ENCODE measurements at regions not wholly inside any gene's neighbourhood (a gene's known extent, or its start where the extent isn't known, plus 50 kb on each side); places are given as distances from the start of the nearest gene placed in this dataset.
"Not testable (repeated sequence)": the region's sequence is repeated elsewhere in the genome, so short reads cannot be mapped to it uniquely, and the experiment has no call there.

DNA sequence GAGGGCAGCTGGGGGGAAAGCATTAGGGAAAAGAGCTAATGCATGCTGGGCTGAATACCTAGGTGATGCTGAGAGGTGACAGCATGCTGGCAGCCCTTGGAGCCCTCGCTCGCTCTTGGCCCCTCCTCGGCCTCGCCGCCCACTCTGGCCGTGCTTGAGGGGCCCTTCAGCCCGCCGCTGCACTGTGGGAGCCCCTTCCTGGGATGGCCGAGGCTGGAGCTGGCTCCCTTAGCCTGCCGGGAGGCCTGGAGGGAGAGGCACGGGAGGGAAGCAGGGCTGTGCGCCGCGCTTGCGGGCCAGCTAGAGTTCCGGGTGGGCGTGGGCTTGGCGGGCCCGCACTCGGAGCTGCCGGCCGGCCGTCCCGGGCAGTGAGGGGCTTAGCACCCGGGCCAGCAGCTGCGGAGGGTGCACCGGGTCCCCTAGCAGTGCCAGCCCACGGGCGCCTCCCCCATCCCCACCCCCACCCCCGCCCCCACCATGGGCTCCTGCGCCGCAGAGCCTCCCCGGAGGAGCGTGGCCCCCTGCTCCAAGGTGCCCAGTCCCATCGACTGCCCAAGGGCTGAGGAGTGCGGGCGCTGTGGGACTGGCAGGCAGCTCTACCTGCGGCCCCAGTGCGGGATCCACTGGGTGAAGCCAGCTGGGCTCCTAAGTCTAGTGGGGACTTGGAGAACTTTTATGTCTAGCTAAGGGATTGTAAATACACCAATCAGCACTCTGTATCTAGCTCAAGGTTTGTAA is 1664.7 kb downstream of the BRINP3 start:
- not testable (repeated sequence) for DNase-seq (ENCODE audit: low read depth)

DNA sequence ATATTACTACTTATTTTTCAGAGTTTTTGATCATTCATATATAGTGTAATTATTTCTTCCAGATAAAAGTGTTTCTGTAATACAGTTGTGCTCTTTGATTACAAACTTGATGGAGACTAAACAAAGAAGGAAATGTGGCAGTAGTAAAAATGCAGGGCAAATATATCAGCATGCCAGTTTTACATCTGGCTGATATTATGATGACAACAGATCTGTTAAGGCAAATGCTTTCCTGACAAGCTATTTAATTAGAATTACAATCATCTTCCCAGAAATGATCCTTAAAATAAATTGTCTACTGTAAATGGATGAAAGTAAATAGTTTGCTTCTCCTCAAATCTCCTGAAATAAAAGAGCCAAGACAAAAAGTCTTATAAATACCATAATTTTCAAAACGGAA is 1659.8 kb downstream of the BRINP3 start:
- no peak for DNase-seq (ENCODE audit: low read depth)

DNA sequence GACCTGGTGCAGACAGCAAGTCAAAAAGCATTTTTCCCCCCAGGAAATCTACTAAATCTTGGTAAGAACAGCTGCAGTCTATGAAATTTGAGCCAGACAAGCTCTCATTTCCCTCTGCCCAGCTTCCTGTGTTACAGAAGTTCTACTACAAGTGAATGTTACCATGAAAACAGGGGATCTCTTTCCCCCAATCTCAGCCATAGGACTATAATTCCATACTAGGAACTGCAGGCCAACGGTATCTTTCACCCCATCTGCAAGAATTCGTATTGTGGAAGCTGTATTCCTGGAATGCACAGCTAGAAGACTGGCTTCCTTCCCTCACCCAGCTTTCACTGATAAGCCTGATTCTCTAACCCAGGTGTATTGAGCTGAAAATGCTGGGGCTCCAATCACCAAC is 1655.4 kb downstream of the BRINP3 start:
- peak; percentile 38 for DNase-seq (ENCODE audit: low read depth)

DNA sequence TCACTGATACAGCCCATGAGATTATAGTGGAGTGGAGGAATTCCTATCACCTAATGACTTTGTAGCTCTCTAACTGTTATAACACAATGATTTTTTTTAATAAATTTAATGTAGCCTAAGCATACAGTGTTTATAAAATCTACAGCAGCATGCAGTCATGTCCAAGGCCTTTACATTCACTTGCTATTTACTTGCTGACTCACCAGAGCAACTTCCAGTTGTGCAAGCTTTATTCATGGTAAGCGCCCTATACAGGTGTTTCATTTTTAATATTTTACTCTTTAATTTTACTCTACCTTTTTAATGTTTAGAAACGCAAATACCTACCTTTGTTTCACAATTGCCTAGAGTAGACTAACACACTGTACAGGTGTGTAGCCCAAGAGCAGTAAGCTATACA is 1652.2 kb downstream of the BRINP3 start:
- no peak for DNase-seq (ENCODE audit: low read depth)

DNA sequence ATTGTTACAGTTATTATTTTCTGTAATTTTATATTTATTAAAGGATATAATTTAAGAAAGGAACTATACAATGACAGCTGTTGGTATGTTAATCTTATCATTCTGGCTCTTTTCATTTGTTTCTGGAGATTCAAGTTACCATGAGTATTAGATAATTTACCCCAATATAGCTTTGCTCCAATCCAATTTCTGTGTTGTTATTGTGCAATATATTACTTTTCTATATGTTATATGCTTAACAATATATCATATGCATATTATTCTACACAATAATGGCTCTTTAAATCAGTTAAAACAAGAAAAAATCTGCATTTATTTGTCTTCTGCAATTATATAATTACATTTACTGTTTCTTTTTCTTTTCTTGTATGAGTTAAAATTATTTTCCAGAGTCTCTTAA is 1650.9 kb downstream of the BRINP3 start:
- DNase-seq (ENCODE audit: low read depth), result no peak

DNA sequence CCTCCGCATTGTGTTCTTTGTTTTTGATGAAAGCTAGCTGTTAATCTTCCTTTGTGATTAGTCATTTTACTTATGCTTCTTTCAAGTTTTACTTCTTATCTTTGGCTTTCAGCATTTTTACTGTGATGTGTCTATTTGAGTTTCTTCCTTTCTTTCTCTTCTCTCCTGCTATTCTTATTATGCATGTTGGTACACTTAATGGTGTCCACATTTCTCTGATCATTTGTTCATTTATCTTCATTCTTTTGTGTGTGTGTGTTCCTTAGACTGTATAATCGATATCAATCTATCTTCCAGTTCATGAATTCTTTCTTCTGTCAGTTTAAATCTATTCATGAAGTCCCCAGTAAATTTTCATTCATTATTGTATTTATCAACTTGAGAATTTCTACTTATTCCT is 1650.3 kb downstream of the BRINP3 start:
- no peak for DNase-seq (ENCODE audit: low read depth)

DNA sequence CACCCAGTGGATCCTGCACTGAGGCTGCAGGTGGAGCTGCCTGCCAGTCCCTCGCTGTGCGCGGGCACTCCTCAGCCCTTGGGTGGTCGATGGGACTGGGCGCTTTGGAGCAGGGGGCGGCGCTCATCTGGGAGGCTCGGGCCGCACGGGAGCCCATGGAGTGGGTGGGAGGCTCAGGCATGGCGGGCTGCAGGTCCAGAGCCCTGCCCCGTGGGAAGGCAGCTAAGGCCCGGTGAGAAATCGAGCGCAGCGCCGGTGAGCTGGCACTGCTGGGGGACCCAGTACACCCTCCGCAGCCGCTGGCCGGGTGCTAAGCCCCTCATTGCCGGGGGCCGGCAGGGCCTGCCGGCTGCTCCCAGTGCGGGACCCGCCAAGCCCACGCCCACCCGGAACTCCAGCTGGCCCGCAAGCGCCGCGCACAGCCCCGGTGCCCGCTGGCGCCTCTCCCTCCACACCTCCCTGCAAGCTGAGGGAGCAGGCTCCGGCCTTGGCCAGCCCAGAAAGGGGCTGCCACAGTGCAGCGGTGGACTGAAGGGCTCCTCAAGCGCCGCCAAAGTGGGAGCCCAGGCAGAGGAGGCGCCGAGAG is 1636.5 kb downstream of the BRINP3 start:
- DNase-seq (ENCODE audit: low read depth), result not testable (repeated sequence)

DNA sequence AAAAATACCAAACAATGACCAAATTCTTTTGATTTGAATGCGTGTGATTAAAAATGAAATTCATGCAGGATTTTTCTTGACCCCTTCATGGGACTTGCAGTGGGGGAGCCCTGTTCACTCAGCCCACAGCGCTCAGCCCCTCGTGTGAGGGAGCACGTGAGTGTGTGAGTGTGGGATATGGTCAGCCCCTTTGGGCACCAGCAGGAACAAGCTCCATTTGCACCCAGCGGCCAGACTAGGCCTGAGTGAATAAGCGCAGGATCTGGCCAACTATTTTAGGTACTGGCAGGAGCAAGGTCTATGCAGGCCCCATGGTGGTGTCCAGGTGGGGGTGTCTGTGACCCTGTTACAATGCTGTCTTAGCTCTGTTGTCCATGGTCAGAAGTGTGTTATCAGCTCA is 1631.2 kb downstream of the BRINP3 start:
- DNase-seq (ENCODE audit: low read depth), result no peak

DNA sequence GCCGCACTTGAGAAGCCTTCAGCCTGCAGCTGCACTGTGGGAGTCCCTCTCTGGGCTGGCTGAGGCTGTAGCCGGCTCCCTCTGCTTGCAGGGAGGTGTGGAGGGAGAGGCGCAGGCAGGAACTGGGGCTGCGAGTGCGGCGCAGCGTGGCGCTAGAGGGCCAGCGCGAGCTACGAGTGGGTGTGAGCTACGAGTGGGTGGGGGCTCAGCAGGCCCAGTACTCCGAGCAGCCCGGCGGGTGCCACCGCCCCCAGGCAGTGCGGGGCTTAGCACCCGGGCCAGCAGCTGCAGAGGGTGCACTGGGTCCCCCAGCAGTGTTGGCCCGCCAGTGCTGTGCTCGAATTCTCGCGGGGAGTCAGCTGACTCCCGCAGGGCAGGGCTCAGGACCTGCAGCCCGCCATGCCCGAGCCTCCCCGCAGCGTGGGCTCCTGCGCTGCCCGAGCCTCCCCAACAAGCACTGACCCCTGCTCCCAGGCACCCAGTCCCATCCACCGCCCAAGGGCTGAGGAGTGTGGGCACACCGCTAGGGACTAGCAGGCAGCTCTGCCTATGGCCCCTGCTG is 1620.1 kb downstream of the BRINP3 start:
- DNase-seq (ENCODE audit: low read depth), result no peak

DNA sequence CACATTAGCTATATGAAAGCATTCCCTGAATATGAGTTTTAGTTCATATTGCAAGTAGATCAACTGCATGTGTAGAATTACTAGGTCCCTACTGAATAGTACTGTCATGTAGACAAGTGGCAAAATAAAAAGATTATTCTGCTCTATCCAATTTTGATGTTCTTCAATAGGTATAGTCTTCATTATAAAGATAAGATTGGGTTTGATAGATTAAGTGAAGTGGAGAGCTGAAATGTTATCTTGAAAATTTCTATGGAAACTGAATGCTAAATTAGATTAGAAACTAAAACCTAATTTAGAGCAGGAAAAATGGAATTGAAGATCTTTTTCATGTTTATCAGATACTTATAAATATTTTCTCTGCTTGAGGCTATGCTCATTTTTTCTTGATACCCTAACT is 1610.0 kb downstream of the BRINP3 start:
- no peak for DNase-seq (ENCODE audit: low read depth)

DNA sequence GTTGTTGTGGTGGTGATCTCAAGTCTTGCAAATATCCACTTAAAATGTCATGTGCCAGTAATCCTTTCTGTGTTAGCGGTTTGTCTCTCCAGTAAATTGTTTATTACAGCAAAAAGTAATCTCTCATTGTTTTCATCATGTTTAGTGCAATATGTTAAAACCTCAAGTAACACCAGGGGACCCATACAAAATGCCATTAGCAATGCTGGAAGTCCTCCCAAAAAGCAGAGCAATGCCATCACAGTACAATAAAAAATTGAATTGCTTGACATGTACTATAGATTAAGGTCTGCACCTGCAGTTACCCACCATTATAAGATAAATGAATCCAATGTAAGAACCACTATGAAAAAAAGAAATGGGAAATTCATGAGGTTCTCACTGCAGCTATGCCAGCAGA is 1606.5 kb downstream of the BRINP3 start:
- DNase-seq (ENCODE audit: low read depth), result no peak

DNA sequence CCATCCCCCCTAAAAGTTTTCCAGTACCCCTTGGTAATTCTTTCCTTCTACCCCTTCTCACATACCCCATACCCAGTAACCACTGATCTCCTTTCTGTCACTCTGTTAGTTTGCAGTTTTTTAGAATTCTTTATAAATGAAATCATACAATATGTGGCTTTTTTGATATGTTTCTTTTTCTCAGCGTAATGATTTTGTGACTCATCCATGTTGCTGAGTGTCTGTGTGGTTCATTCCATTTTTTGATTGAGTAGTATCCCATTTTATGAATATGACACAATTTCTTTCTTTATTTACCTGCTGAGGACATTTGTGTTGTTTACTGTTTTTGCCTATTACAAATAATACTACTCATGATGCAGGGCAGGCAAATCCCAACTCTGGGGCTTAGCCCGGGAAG is 1605.3 kb downstream of the BRINP3 start:
- DNase-seq (ENCODE audit: low read depth), result peak; percentile 13

DNA sequence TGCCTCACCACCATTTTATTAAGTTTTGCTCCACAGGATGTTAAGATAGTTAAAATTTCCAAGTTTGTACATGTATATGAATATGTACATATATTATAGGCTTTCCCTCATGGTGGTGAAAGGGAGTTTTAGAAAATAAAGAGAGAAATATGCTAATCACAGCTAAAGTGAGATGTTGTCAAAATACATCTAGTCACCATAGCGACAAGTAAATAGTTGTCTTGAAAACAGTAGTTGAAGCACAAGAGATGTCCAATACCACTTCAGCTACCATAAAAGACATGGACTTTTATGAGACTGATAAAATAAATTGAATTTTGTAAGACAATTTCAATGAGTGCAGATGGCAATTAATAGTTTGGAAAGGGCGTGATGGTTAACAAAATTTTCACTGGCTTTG is 1600.0 kb downstream of the BRINP3 start:
- DNase-seq (ENCODE audit: low read depth), result no peak

DNA sequence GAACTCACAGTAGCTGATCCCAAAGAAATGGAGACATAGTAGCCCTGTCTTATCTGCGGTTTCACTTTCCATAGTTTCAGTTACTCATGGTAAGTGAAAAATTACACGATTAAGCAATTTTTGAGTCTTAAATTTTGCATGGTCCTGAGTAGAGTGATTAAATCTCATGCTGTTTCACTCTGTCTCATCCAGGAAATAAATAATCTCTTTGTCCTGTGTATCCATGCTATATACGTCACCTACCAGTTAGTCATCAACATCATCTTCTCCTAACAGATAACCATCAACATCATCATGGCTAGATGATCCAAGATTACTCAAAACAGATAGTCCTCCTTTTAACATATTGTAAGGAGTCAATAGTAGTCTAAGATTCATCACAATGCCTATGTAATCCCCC is 1589.3 kb downstream of the BRINP3 start:
- peak; percentile 82 for DNase-seq (ENCODE audit: low read depth)

DNA sequence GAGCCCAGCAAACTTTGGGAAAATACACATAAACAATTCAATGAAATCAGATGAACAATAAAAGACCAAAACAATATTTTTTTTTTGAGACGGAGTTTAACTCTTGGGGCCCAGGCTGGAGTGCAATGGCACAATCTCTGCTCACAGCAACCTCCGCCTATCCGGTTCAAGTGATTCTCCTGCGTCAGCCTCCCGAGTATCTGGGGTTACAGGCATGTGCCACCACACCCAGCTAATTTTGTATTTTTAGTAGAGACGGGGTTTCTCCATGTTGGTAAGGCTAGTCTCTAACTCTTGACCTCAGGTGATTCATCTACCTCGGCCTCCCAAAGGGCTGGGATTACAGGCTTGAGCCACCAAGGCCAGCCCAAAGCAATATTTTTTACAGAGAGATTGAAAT is 1588.5 kb downstream of the BRINP3 start:
- no peak for DNase-seq (ENCODE audit: low read depth)

DNA sequence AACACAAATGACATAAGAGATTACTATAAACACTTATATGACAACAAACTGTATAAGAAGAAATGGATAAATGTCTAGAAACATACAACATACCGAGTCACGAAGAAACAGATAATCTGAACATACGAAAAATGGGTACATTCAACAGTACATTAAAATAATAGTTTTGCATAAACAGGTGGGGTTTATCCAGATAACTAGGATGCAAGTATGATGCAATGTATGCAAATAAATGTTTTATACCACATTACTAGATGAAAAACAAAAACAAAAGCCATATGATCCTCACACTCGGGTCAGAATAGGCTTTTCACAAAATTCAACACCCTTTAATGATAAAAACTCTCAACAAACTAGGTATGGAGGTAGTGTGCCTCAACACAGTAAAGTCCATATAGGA is 1585.7 kb downstream of the BRINP3 start:
- DNase-seq (ENCODE audit: low read depth), result no peak

DNA sequence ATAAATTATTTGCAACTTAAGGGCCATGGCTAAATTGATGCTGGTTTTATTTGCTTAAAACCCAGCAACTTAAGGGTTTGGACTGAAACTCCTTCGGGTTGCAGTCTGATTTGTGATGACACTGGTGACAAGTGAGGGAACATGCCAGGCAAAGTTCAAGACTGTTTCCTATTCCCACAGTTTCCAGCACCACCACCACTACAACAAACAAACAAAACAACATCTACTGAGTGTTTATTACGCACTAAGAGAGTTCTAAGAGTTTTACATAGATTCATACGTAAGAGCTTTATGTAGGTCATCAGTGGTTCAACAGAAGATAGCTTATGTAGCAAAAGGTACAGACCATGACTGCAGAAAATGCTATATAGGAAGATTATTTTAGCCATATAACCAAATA is 1582.1 kb downstream of the BRINP3 start:
- DNase-seq (ENCODE audit: low read depth), result no peak

DNA sequence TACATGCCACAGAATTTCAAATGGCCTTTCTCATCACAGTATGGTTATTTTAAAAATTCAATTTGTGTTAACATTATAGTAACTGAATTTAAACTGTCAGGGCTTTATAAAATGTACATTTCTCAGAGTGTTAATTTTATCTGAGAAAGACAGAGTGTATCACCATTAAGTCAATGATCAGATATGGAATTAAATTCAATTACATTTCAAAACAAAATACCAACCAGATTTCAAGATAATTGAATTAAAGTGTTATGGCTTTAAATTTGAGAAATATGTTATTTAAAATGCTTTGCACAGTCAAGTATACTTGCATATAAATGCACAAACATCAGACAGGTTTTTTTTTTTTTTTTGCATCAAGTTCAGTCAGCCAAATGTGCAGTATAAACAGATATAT is 1574.4 kb downstream of the BRINP3 start:
- DNase-seq (ENCODE audit: low read depth), result no peak

DNA sequence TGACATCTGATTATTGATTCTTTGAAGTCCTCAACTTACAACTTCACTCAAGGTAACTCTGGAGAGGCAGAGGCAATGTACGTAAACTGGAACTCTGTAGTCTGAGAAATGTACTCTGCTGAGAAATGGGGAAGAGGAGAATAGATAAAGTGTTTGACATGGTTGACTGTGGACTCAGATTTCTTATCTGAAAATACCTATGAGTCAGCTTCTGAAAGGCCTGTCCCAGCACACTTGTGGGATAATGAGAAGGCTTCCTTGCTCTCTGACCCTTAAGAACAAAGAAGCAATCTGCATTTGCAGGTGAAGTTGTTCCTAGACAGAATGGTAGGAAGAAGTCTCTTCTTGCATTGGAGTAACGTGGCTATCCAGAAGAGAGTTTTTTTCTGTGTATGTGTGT is 1573.5 kb downstream of the BRINP3 start:
- peak; percentile 28 for DNase-seq (ENCODE audit: low read depth)

DNA sequence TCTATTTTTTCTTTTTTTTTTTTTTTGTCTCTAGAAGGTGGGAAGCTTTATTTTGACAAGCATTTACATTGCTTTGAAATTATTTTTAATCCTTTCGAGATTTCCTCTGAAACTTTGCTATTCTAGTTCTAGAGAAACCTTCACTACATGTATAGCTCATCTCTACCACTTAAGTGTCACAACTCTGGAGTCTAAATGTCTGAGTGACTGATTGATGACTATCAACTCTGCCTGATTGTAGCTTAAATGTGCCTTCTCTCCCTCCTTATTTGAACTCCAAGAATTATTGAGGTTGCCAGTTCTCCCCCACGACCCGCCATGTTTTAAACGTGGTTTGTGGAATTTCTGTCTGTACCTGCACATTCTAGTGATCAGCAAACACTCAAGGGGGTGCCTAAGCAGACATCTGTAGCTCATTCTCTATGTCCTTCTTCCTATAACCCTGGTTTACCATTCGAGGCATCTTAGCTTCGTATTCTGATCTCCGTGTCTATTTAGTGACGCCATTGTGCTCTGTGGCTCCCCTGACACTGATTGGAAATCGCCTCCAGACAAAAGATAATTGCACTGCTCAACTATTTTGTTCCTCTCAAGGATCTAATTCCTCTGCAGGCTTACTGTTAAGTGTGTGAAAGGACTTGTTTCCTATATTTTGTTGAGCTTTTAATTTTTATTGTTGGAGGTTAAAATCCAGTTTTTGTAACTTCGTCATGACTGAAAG is 1570.6 kb downstream of the BRINP3 start:
- no peak for DNase-seq (ENCODE audit: low read depth)

DNA sequence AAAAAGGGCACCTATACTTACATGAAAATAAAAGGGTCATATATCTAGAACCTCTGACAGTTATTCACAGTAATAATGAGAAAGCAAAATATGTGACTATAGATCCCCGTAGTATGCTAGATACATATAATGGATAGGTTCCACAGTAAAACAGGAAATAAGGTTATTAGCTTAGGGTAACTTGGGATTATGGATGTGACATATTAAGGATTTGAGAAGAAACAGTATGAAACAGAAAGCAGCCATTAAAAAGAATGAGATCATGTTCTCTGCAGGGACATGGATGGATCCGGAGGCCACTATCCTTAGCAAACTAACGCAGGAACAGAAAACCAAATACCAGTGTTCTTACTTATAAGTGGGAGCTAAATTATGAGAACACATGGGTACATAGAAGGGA is 1547.3 kb downstream of the BRINP3 start:
- DNase-seq (ENCODE audit: low read depth), result no peak

DNA sequence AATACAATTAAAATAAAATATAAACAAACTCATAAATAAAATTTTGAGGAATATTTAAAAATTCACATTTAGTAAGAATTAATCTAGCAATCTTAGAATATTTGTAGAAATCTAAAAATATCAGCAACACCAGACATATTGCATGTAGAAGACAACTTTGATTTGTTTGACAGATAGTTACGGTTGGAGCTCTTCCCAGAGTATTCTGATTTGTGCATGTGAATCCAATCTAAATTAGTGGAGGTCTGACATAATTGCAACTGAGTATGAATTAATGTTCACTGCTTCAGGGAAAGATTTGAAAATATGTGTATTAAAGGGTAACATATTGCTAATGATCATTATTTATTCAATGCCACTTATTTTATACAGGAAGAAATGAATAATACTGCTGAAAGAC is 1546.2 kb downstream of the BRINP3 start:
- no peak for DNase-seq (ENCODE audit: low read depth)

Data from HT1080 (cell line).